K562 (cell line): ENCODE measurements at regions not wholly inside any gene's neighbourhood (a gene's known extent, or its start where the extent isn't known, plus 50 kb on each side); places are given as distances from the start of the nearest gene placed in this dataset.

Source experiments
- ATF1 ChIP-seq, 2 experiments: fragments of 450-650 bp in 1 of 2; IDR thresholded peaks; 2 replicates each; pipeline ENCODE4 v1.6.1; 2016; ENCODE audit warnings: missing compliant biosample characterization in 1 of 2, missing genetic modification characterization in 1 of 2
- CAMTA2 ChIP-seq: fragments of 250-450 bp; sonication (Bioruptor Pico); conservative IDR thresholded peaks from 2 replicates; pipeline ENCODE4 v1.5.1; 2022
- CEBPB ChIP-seq: fragments of 450-650 bp; IDR thresholded peaks from 2 replicates; pipeline ENCODE4 v1.6.1; 2016; ENCODE audit warnings: missing genetic modification characterization, missing compliant biosample characterization
- MYNN ChIP-seq, 2 experiments: sonication (generic); formaldehyde crosslinking in 1 of 2; IDR thresholded peaks; 2 replicates each; pipeline versions ENCODE4 v1.5.0 to v1.6.1; 2016 to 2020; ENCODE audit warnings: antibody characterized with exemption in 1 of 2, missing genetic modification reagents in 1 of 2
- NR2F6 ChIP-seq: fragments of 450-650 bp; formaldehyde crosslinking; IDR thresholded peaks from 2 replicates; pipeline ENCODE4 v1.4.0; 2020; ENCODE audit warnings: mild to moderate bottlenecking
- POLR2H ChIP-seq: IDR thresholded peaks from 2 replicates; pipeline ENCODE4 v1.6.1; 2016; ENCODE audit warnings: missing genetic modification characterization, low read depth, mild to moderate bottlenecking, control low read depth, missing compliant biosample characterization, moderate library complexity
- POLR3A ChIP-seq: IDR thresholded peaks from 2 replicates; pipeline ENCODE4 v1.6.1; 2011; ENCODE audit warnings: borderline replicate concordance, mild to moderate bottlenecking, moderate library complexity; ENCODE audit not compliant: insufficient read length, insufficient read depth; ENCODE audit errors: extremely low read depth
- PREB ChIP-seq: sonication (generic); formaldehyde crosslinking; IDR thresholded peaks from 2 replicates; pipeline ENCODE4 v1.8.1; 2023; ENCODE audit warnings: mild to moderate bottlenecking, missing genetic modification reagents
- RUNX1 ChIP-seq: sonication (generic); IDR thresholded peaks from 2 replicates; pipeline ENCODE4 v1.6.1; 2016; ENCODE audit warnings: antibody characterized with exemption, low read depth
- SAFB ChIP-seq: fragments of 200-400 bp; formaldehyde crosslinking; IDR thresholded peaks from 2 replicates; pipeline ENCODE4 v1.6.1; 2017; ENCODE audit warnings: low read depth, low read length, borderline replicate concordance
- SRSF1 ChIP-seq: fragments of 200-400 bp; formaldehyde crosslinking; IDR thresholded peaks from 2 replicates; pipeline ENCODE4 v1.6.1; 2017; ENCODE audit warnings: mild to moderate bottlenecking, low read depth, low read length, moderate library complexity
- ZNF263 ChIP-seq: sonication (generic); formaldehyde crosslinking; IDR thresholded peaks from 2 replicates; pipeline ENCODE4 v1.8.0; 2022; ENCODE audit warnings: mild to moderate bottlenecking, missing genetic modification reagents, borderline replicate concordance
- ZNF347 ChIP-seq: fragments of 450-650 bp; formaldehyde crosslinking; IDR thresholded peaks from 2 replicates; pipeline ENCODE4 v1.4.0; 2020; ENCODE audit warnings: low read depth, mild to moderate bottlenecking, moderate library complexity
- ZNF395 ChIP-seq: fragments of 200-800 bp; sonication (Bioruptor generic); IDR thresholded peaks from 2 replicates; pipeline ENCODE4 v1.6.1; 2017; ENCODE audit warnings: missing genetic modification characterization, missing compliant biosample characterization
- TF ChIP-seq, protein P1 (sequence below): fragments of 450-650 bp; IDR thresholded peaks from one replicate; pipeline ENCODE4 v1.6.1; 2018; ENCODE audit warnings: mild to moderate bottlenecking, moderate library complexity; ENCODE audit not compliant: partially characterized antibody

GRCh38 chr3:177281292-177282118, 84.2 kb upstream of the TBL1XR1 start (continued):
- TF ChIP-seq NR2F6 (no peak), ZNF263 (CRISPR knock-in tag) (no peak), PREB (CRISPR knock-in tag) (no peak), POLR3A (no peak), RUNX1 (no peak), ZNF347 (no peak), SAFB (no peak), ZNF395 (CRISPR knock-in tag) (no peak), SRSF1 (no peak), POLR2H (tag) (no peak), CAMTA2 (CRISPR knock-in tag) (no peak), MYNN (IDR thresholded peaks at IDR 0.05) (no peak), MYNN (CRISPR knock-in tag; IDR thresholded peaks at IDR 0.05) (no peak), CEBPB (tag) (no peak), ATF1 (CRISPR knock-in tag; IDR thresholded peaks at IDR 0.05) (no peak), ATF1 (tag; IDR thresholded peaks at IDR 0.05) (no peak)
- TF ChIP-seq, protein P1, sequence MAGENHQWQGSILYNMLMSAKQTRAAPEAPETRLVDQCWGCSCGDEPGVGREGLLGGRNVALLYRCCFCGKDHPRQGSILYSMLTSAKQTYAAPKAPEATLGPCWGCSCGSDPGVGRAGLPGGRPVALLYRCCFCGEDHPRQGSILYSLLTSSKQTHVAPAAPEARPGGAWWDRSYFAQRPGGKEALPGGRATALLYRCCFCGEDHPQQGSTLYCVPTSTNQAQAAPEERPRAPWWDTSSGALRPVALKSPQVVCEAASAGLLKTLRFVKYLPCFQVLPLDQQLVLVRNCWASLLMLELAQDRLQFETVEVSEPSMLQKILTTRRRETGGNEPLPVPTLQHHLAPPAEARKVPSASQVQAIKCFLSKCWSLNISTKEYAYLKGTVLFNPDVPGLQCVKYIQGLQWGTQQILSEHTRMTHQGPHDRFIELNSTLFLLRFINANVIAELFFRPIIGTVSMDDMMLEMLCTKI = no peak
